GM12878 (cell line): ENCODE measurements at regions not wholly inside any gene's neighbourhood (a gene's known extent, or its start where the extent isn't known, plus 50 kb on each side); places are given as distances from the start of the nearest gene placed in this dataset.

Source experiments
- ATF2 ChIP-seq: IDR thresholded peaks from 2 replicates; pipeline ENCODE4 v1.6.1; 2012; ENCODE audit warnings: low read length, inconsistent platforms
- CBX3 ChIP-seq: fragments of 200-600 bp; sonication (generic); IDR thresholded peaks from 2 replicates; pipeline ENCODE4 v1.6.1; 2016; ENCODE audit warnings: low read depth, borderline replicate concordance
- CTCF ChIP-seq, 3 experiments: IDR thresholded peaks in 2 of 3; conservative IDR thresholded peaks in 1 of 3; 2 replicates each; pipeline ENCODE4 v1.5.1; 2011; ENCODE audit warnings: low read depth in 3 of 3, low read length in 3 of 3, mild to moderate bottlenecking in 3 of 3, control low read depth in 2 of 3, moderate library complexity in 2 of 3, inconsistent platforms in 1 of 3, mixed read lengths in 1 of 3; ENCODE audit not compliant: control insufficient read depth in 2 of 3, insufficient read depth in 1 of 3; ENCODE audit errors: extremely low read depth in 1 of 3
- EZH2 ChIP-seq: IDR thresholded peaks from 2 replicates; pipeline ENCODE4 v1.6.1; 2012; ENCODE audit warnings: low read depth, mild to moderate bottlenecking, control low read depth, inconsistent platforms, low read length, borderline replicate concordance; ENCODE audit not compliant: control insufficient read depth
- POLR2A ChIP-seq: IDR thresholded peaks from 2 replicates; pipeline ENCODE4 v1.6.1; 2011; ENCODE audit warnings: low read depth, mild to moderate bottlenecking, low read length
- REST ChIP-seq: IDR thresholded peaks from 2 replicates; pipeline ENCODE4 v1.6.1; 2012; ENCODE audit warnings: mild to moderate bottlenecking, low read depth, low read length
- SP1 ChIP-seq: IDR thresholded peaks from one replicate; pipeline ENCODE4 v1.6.1; 2011; ENCODE audit warnings: low read depth, low read length

- TF ChIP-seq POLR2A, result no peak
- no peak for TF ChIP-seq CTCF (IDR thresholded peaks at IDR 0.05 in 2 of 3, conservative IDR thresholded peaks at IDR 0.05 in 1 of 3; ENCODE audit: control insufficient read depth in 2 of 3, extremely low read depth in 1 of 3, insufficient read depth in 1 of 3, low read depth in 3 of 3, low read length in 3 of 3)
- no peak for TF ChIP-seq SP1
- TF ChIP-seq CBX3, result no peak
- no peak for TF ChIP-seq ATF2
- no peak for TF ChIP-seq EZH2
- no peak for TF ChIP-seq REST
Measured at GRCh38 chr14:41549282-41549681, 57.4 kb upstream of the LRFN5 start.
